ENCODE measurements at regions not wholly inside any gene's neighbourhood (a gene's known extent, or its start where the extent isn't known, plus 50 kb on each side); places are given as distances from the start of the nearest gene placed in this dataset.

GRCh38 chr5:89428624-89429023 lies 545.6 kb upstream of the MEF2C start:
- TF ChIP-seq, protein P1, sequence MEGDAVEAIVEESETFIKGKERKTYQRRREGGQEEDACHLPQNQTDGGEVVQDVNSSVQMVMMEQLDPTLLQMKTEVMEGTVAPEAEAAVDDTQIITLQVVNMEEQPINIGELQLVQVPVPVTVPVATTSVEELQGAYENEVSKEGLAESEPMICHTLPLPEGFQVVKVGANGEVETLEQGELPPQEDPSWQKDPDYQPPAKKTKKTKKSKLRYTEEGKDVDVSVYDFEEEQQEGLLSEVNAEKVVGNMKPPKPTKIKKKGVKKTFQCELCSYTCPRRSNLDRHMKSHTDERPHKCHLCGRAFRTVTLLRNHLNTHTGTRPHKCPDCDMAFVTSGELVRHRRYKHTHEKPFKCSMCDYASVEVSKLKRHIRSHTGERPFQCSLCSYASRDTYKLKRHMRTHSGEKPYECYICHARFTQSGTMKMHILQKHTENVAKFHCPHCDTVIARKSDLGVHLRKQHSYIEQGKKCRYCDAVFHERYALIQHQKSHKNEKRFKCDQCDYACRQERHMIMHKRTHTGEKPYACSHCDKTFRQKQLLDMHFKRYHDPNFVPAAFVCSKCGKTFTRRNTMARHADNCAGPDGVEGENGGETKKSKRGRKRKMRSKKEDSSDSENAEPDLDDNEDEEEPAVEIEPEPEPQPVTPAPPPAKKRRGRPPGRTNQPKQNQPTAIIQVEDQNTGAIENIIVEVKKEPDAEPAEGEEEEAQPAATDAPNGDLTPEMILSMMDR (conservative IDR thresholded peaks at IDR 0.05; ENCODE audit: low read length), result no peak
- no peak for TF ChIP-seq EZH2phosphoT487 (IDR thresholded peaks at IDR 0.05; ENCODE audit: borderline replicate concordance, low read depth, low read length)

All from OCI-LY7 (cell line).